ENCODE measurements at regions not wholly inside any gene's neighbourhood (a gene's known extent, or its start where the extent isn't known, plus 50 kb on each side); places are given as distances from the start of the nearest gene placed in this dataset.

DNA sequence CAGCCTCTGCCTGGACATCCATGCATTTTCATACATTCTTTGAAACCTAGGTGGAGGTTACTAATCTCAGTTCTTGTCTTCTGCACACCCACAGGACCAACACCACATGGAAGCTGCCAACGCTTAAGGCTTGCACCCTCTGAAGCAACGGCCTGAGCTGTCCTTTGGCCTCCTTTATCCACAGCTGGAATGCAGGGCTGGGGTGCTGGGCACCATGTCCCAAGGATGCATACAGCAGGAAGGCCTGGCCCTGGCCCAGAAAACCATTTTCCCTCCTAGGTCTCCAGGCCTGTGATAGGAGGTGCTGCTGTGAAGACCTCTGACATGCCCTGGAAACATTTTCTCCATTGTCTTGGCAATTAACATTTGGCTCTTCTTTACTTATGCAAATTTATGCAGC is 1168.6 kb downstream of the KCNT2 start:
- H3K4me3 ChIP-seq (ENCODE audit: low read depth, low read length): no peak overlapping the region
- ChIA-PET CTCF (no interaction called here), POLR2A (no interaction called here)
- TF ChIP-seq, protein P1, sequence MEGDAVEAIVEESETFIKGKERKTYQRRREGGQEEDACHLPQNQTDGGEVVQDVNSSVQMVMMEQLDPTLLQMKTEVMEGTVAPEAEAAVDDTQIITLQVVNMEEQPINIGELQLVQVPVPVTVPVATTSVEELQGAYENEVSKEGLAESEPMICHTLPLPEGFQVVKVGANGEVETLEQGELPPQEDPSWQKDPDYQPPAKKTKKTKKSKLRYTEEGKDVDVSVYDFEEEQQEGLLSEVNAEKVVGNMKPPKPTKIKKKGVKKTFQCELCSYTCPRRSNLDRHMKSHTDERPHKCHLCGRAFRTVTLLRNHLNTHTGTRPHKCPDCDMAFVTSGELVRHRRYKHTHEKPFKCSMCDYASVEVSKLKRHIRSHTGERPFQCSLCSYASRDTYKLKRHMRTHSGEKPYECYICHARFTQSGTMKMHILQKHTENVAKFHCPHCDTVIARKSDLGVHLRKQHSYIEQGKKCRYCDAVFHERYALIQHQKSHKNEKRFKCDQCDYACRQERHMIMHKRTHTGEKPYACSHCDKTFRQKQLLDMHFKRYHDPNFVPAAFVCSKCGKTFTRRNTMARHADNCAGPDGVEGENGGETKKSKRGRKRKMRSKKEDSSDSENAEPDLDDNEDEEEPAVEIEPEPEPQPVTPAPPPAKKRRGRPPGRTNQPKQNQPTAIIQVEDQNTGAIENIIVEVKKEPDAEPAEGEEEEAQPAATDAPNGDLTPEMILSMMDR (IDR thresholded peaks at IDR 0.05; ENCODE audit: insufficient read depth, low read length, missing control alignments): no peak
- DNase-seq (ENCODE audit: low read depth, low spot score): no peak

DNA sequence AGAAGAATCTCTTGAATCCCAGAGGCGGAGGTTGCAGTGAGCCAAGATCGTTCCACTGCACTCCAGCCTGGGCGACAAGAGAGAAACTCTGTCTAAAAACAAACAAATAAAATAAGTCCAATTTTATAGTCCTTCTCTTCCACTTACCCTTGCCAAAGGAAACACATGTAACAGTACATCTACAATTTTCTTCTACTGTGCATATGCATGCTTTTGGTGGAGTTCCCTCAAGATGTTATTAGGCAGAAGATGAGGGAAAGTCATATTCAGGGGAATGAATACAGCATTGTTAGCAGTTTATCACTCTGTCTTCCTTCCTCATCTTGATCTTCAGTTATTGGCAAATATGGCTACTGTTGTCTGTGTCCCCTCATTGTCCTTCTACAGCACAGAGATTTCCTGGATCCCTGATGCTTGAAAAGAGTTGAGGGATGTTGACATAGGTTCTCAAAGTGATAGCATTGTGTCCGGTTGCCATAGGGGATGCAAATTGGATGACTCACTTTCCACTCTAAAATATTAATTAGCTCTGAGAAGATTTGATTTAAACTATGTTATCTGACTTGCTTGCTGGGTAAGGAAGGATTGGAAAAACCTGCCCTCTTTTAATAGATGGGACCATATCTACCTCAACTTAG is 1173.6 kb downstream of the KCNT2 start:
- CTCF ChIA-PET: no interaction called here

DNA sequence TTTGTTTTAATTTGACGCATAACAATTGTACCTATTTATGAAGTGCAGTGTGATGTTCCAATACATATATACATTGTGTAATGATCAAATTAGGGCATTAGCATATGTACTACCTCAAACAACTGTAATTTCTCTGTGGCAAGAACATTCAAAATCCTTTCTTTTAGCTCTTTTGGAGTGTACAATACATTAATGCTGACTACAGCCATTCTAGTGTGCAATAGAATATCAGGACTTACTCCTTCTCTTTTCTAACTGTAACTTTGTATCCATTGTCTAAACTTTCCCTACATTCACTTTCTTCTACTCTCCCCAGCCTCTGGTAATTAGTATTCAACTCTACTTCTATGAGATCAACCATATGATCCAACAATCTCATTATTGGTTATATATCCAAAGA is 1177.4 kb downstream of the KCNT2 start:
- no peak for DNase-seq (ENCODE audit: low read depth, low spot score)
- TF ChIP-seq, protein P1 (IDR thresholded peaks at IDR 0.05; ENCODE audit: insufficient read depth, low read length, missing control alignments): no peak
- ChIA-PET CTCF (no interaction called here), POLR2A (no interaction called here)
- no peak overlapping the region for H3K4me3 ChIP-seq (ENCODE audit: low read depth, low read length)

More for the DNA sequence above, 1173.6 kb downstream of the KCNT2 start:
- TF ChIP-seq, protein P1 (IDR thresholded peaks at IDR 0.05; ENCODE audit: insufficient read depth, low read length, missing control alignments): no peak
- H3K4me3 ChIP-seq (ENCODE audit: low read depth, low read length): no peak overlapping the region
- POLR2A ChIA-PET: no interaction called here
- DNase-seq (ENCODE audit: low read depth, low spot score): no peak

DNA sequence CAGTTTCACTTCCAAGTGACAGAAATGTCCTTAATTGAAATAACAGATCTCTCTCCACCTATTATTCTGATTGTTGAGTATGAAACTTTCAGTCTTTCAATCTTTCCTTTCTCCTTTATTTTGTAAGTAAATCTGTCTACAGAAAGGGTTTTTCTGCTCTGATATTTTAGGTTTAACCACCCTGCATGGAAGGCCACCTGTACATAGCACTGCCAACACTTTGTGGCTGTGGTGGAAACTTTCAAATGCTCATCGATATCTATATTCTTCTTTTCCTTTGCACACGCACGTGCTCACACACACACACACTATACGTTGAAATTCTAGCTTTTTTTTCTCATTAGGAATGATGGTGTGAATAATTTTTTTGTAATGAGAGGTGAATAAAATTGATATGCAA is 1179.3 kb downstream of the KCNT2 start:
- H3K4me3 ChIP-seq (ENCODE audit: low read depth, low read length): no peak overlapping the region
- ChIA-PET POLR2A (no interaction called here), CTCF (no interaction called here)
- DNase-seq (ENCODE audit: low read depth, low spot score): no peak
- TF ChIP-seq, protein P1 (IDR thresholded peaks at IDR 0.05; ENCODE audit: insufficient read depth, low read length, missing control alignments): no peak

DNA sequence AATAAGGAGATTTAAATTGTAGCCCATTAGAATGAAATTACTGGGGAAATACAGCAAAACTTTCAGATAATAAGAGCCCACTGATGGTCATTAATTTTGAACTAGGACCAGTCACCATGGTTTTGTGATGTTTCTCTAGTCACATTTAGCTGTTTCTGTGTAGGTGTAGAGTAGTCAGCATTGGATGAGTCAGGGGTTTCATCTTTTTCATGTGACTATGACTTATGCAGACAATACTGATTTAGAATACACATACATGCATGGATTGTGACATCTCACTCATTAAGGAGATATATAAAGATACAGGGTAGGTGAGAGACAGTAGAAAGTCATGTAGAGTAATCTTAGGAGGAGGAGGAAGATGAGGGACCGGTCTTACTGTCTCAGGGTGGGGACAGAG is 1192.7 kb downstream of the KCNT2 start:
- no peak for DNase-seq (ENCODE audit: low read depth, low spot score)
- TF ChIP-seq, protein P1 (IDR thresholded peaks at IDR 0.05; ENCODE audit: insufficient read depth, low read length, missing control alignments): no peak
- ChIA-PET CTCF (no interaction called here), POLR2A (no interaction called here)
- H3K4me3 ChIP-seq (ENCODE audit: low read depth, low read length): no peak overlapping the region

DNA sequence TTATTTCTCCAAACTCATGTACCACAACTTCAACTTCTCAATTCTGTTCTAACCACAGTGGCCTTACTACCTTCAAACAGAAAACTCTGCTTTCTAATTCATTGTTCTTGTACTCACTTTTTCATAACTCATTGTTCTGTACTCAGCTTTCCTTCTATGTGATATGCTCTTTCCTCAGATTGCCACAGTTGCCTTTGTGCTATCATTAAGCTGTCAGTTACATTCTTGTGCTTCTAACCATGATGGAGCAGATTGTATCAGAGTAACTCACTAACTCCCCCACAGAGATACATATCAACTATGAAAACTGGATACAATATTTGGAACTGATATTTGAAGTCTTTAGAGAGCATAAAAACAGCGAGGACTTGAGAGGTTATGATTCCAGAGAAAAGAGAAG is 1213.7 kb downstream of the KCNT2 start:
- POLR2A ChIA-PET: no interaction called here
- DNase-seq (ENCODE audit: low read depth, low spot score): no peak
- CTCF ChIA-PET: no interaction called here
- no peak overlapping the region for H3K4me3 ChIP-seq (ENCODE audit: low read depth, low read length)
- TF ChIP-seq, protein P1 (IDR thresholded peaks at IDR 0.05; ENCODE audit: insufficient read depth, low read length, missing control alignments): no peak

All from AG04449 (cell line).